Hematopoietic multipotent progenitor cell treated with erythropoietin and hydrocortisone succinate and interleukin-3 and kit ligand, for 4 days (in vitro differentiated cells): ENCODE measurements at regions not wholly inside any gene's neighbourhood (a gene's known extent, or its start where the extent isn't known, plus 50 kb on each side); places are given as distances from the start of the nearest gene placed in this dataset.
A peak's percentile ranks its signal among the peaks of the same experiment; 100 is the strongest.
"Not testable (repeated sequence)": the region's sequence is repeated elsewhere in the genome, so short reads cannot be mapped to it uniquely, and the experiment has no call there.

Experiments
- DNase-seq: peaks from one replicate; pipeline ENCODE4 v3.0.0-alpha.2; 2015

DNA sequence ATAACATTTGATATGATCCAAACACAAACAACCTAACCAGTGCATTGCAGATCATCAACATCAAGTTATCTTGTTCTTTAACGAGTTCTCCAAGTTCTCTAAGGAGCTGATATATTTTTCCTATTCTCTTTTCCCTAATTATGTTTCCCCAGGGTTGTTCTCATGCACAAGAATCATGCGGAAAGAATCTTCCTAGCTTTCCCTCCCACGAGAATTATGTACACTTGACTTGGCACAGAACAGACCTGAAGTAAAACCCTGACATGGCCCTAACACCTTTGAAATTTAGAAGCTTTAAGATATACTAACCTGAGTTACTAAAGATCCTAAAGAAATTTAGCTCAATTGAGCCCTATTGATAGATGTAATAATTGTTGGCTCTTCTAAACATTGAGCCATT lies 110.7 kb upstream of the FST start:
- DNase-seq, result no peak

DNA sequence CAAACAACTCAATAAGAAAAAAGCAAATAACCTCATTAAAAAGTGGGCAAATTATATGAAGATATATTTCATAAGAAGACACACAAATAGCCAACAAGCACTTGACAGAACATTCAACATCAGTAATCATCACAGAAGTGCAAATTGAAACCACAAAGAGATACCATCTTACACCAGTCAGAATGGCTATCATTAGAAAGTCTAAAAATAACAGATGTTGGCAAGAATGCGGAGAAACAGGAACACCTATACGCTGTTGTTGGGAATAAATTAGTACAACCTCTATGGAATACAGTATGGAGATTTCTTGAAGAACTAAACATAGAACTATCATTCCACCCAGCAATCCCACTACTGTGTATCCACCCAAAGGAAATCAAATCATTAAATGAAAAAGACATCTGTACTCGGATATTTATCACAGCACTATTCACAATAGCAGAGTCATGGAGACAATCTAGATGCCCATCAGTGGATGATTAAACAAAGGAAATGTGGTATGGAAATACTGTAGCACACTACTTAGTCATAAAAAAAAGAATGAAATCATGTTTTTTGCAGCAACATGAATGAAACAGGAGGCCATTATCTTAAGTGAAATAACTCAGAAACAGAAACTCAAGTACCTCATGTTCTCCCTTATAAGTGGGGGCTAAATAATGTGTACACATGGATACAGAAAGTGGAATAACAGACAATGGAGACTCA lies 106.8 kb upstream of the FST start:
- DNase-seq, result peak; percentile 4

DNA sequence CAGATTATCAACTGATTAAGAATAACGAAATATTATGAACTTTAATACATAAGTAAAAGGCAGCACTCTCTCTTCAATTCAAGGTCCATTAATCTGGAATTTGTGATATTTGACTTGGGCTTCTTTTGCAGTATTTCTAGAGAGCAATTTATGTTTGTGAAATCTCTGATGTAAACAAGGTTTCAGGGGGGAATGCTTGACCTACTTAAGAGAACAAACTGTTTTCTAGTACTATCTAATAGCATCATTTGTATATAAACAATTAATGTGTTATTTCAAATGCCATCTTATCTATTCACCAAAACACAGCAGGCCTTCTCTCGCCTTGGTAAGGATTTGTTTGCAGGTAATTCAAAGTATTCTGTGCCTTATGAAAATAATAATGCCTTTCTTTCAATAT lies 103.6 kb upstream of the FST start:
- DNase-seq, result no peak

- no peak for DNase-seq
These were observed 102.2 kb upstream of the FST start for GRCh38 chr5:53378190-53378589.

- DNase-seq, result no peak
These were observed 101.7 kb upstream of the FST start for GRCh38 chr5:53378590-53379247.

GRCh38 chr5:53386341-53386740 lies 94.1 kb upstream of the FST start:
- no peak for DNase-seq

DNA sequence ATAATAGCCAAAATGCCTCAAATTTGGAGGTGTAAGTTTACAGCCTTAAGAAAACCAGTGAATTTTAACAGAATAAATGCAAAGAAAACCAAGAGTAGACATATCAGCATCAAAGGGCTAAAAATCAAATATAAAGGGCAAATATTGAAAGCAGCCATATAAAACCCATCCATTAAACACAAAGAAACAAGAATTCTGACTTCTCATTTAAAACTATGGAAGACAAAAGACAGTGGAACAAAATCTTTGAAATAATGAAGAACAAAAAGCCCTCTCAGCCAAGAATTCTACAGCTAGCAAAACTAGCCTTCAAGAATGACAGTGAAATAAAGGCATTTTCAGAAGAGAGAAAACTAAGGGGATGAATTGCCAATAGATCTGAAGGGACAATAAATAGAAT lies 91.3 kb upstream of the FST start:
- DNase-seq, result no peak

GRCh38 chr5:53392073-53392472 lies 88.4 kb upstream of the FST start:
- no peak for DNase-seq

- DNase-seq, result no peak
These were observed 85.6 kb upstream of the FST start for GRCh38 chr5:53394808-53395207.

- DNase-seq, result no peak
These were observed 83.2 kb upstream of the FST start for GRCh38 chr5:53397141-53397757.

GRCh38 chr5:53397845-53398244 lies 82.6 kb upstream of the FST start:
- no peak for DNase-seq

DNA sequence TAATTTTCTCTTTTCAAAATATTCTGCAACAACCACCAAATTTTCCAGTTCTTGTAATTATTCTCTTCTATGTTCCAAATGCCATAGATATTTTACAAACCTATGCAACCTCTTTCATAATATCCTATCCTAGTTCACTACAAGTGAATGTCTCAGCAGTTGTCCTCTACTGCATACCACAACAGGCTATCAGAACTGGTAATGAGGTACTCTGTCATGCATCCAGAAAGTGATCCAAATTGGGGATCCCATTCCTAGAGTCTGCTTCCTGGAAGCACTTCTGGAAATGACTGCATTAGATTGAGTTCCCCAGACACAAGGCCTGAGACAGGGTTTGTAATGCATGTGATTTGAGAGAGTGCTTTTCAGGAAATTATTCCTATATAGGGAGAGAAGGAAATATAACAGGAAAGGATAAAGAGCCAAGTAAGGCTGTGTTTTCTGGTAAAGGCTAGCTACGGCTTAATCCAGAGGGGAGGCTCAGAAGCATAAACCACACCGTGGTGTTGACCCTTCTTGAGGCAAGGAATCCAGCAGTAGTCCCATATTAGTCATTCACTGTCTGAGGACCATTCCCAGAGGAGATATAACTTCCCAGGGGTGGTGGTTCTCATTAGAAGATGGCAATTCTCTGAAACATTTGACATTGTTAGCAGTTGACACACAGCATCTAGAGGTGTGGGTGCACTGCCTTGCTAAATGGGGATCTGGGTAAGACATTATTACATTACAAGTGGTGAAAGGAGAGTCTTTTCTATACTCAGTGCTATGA lies 80.3 kb upstream of the FST start:
- DNase-seq, result no peak

DNA sequence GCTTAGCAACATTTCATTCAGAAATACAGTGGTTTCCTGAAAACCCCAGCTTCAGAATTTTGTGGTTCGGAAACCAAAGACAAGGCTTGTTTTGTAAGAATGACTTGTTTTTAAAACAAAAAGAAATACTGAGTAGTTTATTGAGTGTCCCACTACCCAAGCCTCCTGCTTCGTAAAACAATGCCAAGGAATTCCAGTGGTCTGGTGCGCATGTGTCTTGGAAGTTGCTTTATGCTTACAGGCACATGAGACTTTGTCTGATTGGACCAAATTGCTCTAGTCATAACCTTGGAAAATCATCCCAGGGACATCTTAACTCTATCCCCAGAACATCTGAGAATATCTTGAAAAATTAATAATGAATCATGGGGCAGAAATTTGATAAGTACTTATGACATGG lies 77.1 kb upstream of the FST start:
- no peak for DNase-seq

DNA sequence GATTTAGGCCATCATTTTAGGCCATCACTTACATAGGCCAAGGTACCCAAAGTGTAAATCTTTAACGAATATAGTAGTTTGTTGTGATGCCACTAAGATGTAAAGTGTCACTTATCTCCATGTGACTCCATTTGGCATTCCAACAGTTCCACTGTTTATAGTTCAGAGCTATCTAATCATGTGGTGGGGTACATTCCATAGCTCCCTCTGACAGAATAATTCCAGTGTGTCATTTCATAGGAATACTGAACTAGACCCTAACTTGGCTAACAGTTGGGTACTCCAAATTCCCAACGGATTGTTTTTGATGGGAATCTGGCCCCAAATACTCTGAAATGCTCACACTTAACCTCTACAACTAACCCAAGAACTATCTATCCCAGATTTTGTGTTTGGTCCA lies 76.7 kb upstream of the FST start:
- no peak for DNase-seq

GRCh38 chr5:53405396-53405795 lies 75.0 kb upstream of the FST start:
- DNase-seq, result no peak

GRCh38 chr5:53406630-53407316 lies 73.7 kb upstream of the FST start:
- no peak for DNase-seq

DNA sequence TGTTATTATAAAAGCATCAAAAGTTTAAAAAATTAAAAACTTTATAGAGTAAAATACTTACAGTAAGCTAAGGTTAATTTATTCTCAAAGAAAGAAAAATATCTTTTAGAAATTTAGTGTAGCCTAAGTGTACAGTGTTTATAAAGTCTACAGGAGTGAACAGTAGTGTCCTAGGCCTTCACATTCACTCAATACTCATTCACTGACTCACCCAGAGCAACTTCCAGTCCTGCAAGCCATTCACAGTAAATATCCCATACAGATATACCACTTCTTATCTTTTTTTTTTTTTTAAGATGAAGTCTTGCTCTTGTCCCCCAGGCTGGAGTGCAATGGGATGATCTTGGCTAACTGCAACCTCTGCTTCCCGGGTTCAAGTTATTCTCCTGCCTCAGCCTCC lies 73.1 kb upstream of the FST start:
- no peak for DNase-seq

- no peak for DNase-seq
These were observed 69.0 kb upstream of the FST start for GRCh38 chr5:53411388-53411787.

DNA sequence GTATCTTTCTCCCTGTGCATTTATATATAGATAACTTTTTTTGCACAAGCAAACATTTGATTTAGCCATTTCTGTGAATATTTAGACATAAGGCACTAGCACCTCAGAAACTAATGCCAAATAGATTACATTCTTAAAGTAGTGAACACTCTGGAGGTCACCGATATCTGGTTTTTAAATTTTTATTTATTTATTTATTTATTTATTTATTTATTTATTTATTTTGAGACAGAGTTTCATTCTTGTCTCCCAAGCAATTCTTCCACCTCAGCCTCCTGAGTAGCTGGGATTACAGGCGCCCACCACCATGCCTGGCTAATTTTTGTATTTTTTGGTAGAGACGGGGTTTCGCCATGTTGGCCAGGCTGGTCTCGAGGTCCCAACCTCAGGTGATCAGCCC lies 67.9 kb upstream of the FST start:
- not testable (repeated sequence) for DNase-seq

DNA sequence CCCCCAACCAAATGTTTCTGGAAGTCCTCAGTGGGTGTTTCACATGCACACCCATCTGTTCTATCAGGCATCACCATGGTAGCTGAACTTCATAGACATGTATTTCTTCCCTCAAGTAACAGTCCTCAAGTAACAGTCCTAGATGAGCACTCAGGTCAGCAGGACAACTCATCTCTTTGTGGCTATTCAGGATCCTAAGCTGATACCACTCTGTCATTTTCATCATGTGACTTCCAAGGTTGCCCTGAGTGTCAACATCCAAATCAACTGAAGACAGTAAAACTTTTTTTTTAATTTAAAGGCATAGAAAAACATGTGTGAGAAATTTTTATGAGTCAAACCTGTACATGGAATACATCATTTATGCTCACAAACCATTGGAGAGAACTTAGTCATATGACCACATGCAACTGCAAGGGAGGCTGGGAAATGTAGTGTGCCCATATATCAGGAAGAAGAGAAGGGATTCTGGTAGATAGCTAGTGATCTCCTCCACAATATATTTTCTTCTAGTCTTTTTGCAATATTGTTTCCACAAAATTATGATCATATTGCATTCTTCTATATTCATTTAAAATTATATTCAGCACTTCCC lies 64.2 kb upstream of the FST start:
- DNase-seq, result no peak

GRCh38 chr5:53418409-53418808 lies 62.0 kb upstream of the FST start:
- DNase-seq, result no peak

- no peak for DNase-seq
These were observed 61.4 kb upstream of the FST start for GRCh38 chr5:53418826-53419658.
